ENCODE measurements at regions not wholly inside any gene's neighbourhood (a gene's known extent, or its start where the extent isn't known, plus 50 kb on each side); places are given as distances from the start of the nearest gene placed in this dataset.

DNA sequence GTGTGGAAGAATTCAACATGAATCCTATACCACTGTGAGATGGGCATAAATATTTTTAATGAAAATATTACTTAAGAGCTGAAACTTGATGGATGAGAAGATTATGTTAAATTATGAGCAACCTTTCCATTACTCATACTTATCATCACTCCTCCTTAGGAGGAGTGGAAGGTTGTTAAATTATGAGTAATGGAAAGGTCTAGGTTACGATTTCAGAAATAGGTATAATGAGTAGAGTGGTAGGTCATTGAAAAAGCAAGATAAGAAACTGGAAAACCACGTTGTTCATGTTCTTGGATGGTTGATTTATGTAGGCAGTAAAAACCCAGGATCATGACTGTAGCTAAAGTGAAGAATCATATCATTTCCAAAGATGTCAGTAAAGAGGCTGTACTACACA, 973.2 kb upstream of the RAG2 start:
- TF ChIP-seq, protein P1, sequence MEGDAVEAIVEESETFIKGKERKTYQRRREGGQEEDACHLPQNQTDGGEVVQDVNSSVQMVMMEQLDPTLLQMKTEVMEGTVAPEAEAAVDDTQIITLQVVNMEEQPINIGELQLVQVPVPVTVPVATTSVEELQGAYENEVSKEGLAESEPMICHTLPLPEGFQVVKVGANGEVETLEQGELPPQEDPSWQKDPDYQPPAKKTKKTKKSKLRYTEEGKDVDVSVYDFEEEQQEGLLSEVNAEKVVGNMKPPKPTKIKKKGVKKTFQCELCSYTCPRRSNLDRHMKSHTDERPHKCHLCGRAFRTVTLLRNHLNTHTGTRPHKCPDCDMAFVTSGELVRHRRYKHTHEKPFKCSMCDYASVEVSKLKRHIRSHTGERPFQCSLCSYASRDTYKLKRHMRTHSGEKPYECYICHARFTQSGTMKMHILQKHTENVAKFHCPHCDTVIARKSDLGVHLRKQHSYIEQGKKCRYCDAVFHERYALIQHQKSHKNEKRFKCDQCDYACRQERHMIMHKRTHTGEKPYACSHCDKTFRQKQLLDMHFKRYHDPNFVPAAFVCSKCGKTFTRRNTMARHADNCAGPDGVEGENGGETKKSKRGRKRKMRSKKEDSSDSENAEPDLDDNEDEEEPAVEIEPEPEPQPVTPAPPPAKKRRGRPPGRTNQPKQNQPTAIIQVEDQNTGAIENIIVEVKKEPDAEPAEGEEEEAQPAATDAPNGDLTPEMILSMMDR (IDR thresholded peaks at IDR 0.05 in 8 of 11, conservative IDR thresholded peaks at IDR 0.05 in 3 of 11) = no peak
- TF ChIP-seq POLR2AphosphoS5 (IDR thresholded peaks at IDR 0.05) = no peak

Data from spleen (tissue), 7 donors.